Upper lobe of left lung (tissue), 4 donors: ENCODE measurements at regions not wholly inside any gene's neighbourhood (a gene's known extent, or its start where the extent isn't known, plus 50 kb on each side); places are given as distances from the start of the nearest gene placed in this dataset.

ENCODE experiments used
- CTCF ChIP-seq, 6 experiments: fragments of 450-650 bp in 4 of 6; fragments of 200-600 bp in 2 of 6; sonication (generic) in 2 of 6; IDR thresholded peaks; one replicate each; pipeline ENCODE4 v1.5.1; 2016 to 2019; ENCODE audit warnings: antibody characterized with exemption in 6 of 6
- EP300 ChIP-seq, 4 donors: sonication (generic); formaldehyde crosslinking; IDR thresholded peaks; one replicate each; pipeline ENCODE4 v1.5.1; 2017; ENCODE audit warnings: antibody characterized with exemption in 4 of 4, control low read depth in 2 of 4
- POLR2A ChIP-seq, 4 donors: fragments of 450-650 bp; IDR thresholded peaks; one replicate each; pipeline ENCODE4 v1.5.1; 2016 to 2017; ENCODE audit warnings: antibody characterized with exemption in 4 of 4, mild to moderate bottlenecking in 2 of 4
- POLR2AphosphoS5 ChIP-seq, 2 donors: sonication (generic); formaldehyde crosslinking; IDR thresholded peaks; one replicate each; pipeline ENCODE4 v1.5.1; 2017; ENCODE audit warnings: antibody characterized with exemption in 2 of 2

- TF ChIP-seq CTCF (IDR thresholded peaks at IDR 0.05) (no peak), EP300 (IDR thresholded peaks at IDR 0.05) (no peak), POLR2A (IDR thresholded peaks at IDR 0.05) (no peak), POLR2AphosphoS5 (IDR thresholded peaks at IDR 0.05) (no peak)
Measured at GRCh38 chr9:21597284-21597683, 115.2 kb upstream of the IFNE start.
